ENCODE measurements at regions not wholly inside any gene's neighbourhood (a gene's known extent, or its start where the extent isn't known, plus 50 kb on each side); places are given as distances from the start of the nearest gene placed in this dataset.

DNA sequence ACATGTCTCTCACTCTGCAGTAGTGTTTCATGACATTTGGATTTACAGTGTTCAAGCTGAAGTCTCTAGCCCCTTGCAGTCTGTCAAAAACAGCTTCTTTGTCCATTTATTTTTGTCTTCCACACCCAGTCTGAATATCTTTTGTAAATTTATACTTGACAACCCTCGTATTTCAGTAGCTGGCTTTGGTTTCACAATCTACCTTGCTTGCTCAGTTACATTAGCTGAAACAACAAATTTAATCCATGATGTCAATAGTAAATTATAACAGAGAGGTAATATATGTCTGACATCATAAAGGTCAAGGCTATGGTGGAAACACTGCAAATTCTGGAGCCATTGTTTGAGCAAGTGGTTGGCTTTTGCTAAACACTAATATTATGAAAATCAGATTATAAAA is 328.7 kb downstream of the MTX2 start:
- no peak for DNase-seq
- no peak overlapping the region for H3K4me3 ChIP-seq (ENCODE audit: low read length)
- CTCF ChIA-PET: no interaction called here

GRCh38 chr2:176598351-176598750 is 329.1 kb downstream of the MTX2 start:
- Histone ChIP-seq H3K36me3 (ENCODE audit: low read depth, low read length) (no peaks in the 10 kb centered on the region), H3K27ac (ENCODE audit: low read length) (no peak overlapping the region), H3K9ac (ENCODE audit: low read length) (no peak overlapping the region), H3K27me3 (ENCODE audit: low read length) (no peaks in the 10 kb centered on the region), H3K9me3 (ENCODE audit: low read length) (no peaks in the 10 kb centered on the region), H3K9me2 (replicated peaks; ENCODE audit: low read length) (no peaks in the 10 kb centered on the region), H4K20me1 (ENCODE audit: low read length) (no peaks in the 10 kb centered on the region), H3K4me3 (ENCODE audit: low read length) (no peak overlapping the region), H3F3A (ENCODE audit: low read length, unreplicated experiment) (no peaks in the 10 kb centered on the region), H2AFZ (ENCODE audit: low read length) (no peak overlapping the region), H3K4me1 (ENCODE audit: insufficient read depth, low read length) (peaks cover 7% of the 10 kb centered on the region; the same call in 1 of the 2 replicates), H3K79me2 (ENCODE audit: low read length) (no peaks in the 10 kb centered on the region), H3K4me2 (ENCODE audit: low read length) (no peak overlapping the region)
- intact Hi-C loops (cut with micrococcal nuclease): no loop called here
- ChIA-PET POLR2A (ENCODE audit: unreplicated experiment) (no interaction called here), CTCF (no interaction called here)
- ATAC-seq: no peak
- no TSS peak for BruUV-seq (replicated peaks)
- DNase-seq: no peak
- TF ChIP-seq CTCF (conservative IDR thresholded peaks at IDR 0.05; ENCODE audit: low read depth, low read length) (no peak), EZH2 (IDR thresholded peaks at IDR 0.05; ENCODE audit: low read length, unreplicated experiment) (no peak), EZH2phosphoT487 (IDR thresholded peaks at IDR 0.05; ENCODE audit: borderline replicate concordance, low read length) (no peak)

More for the DNA sequence above, 328.7 kb downstream of the MTX2 start:
- no peak for TF ChIP-seq CTCF (conservative IDR thresholded peaks at IDR 0.05; ENCODE audit: low read depth, low read length)
- no peak for TF ChIP-seq EZH2phosphoT487 (IDR thresholded peaks at IDR 0.05; ENCODE audit: borderline replicate concordance, low read length)
- TF ChIP-seq EZH2 (IDR thresholded peaks at IDR 0.05; ENCODE audit: low read length, unreplicated experiment): no peak
- H2AFZ ChIP-seq (ENCODE audit: low read length): no peak overlapping the region
- no peaks in the 10 kb centered on the region for H3K79me2 ChIP-seq (ENCODE audit: low read length)
- POLR2A ChIA-PET (ENCODE audit: unreplicated experiment): no interaction called here
- ATAC-seq: no peak
- peaks cover 7% of the 10 kb centered on the region; the same call in 1 of the 2 replicates for H3K4me1 ChIP-seq (ENCODE audit: insufficient read depth, low read length)
- H3K36me3 ChIP-seq (ENCODE audit: low read depth, low read length): no peaks in the 10 kb centered on the region
- H3F3A ChIP-seq (ENCODE audit: low read length, unreplicated experiment): no peaks in the 10 kb centered on the region
- no peak overlapping the region for H3K27ac ChIP-seq (ENCODE audit: low read length)
- no peak overlapping the region for H3K9ac ChIP-seq (ENCODE audit: low read length)
- no peaks in the 10 kb centered on the region for H3K27me3 ChIP-seq (ENCODE audit: low read length)
- no peak overlapping the region for H3K4me2 ChIP-seq (ENCODE audit: low read length)
- no peaks in the 10 kb centered on the region for H3K9me3 ChIP-seq (ENCODE audit: low read length)
- H4K20me1 ChIP-seq (ENCODE audit: low read length): no peaks in the 10 kb centered on the region
- intact Hi-C loops (cut with micrococcal nuclease): no loop called here
- no peaks in the 10 kb centered on the region for H3K9me2 ChIP-seq (replicated peaks; ENCODE audit: low read length)
- BruUV-seq (replicated peaks): no TSS peak

DNA sequence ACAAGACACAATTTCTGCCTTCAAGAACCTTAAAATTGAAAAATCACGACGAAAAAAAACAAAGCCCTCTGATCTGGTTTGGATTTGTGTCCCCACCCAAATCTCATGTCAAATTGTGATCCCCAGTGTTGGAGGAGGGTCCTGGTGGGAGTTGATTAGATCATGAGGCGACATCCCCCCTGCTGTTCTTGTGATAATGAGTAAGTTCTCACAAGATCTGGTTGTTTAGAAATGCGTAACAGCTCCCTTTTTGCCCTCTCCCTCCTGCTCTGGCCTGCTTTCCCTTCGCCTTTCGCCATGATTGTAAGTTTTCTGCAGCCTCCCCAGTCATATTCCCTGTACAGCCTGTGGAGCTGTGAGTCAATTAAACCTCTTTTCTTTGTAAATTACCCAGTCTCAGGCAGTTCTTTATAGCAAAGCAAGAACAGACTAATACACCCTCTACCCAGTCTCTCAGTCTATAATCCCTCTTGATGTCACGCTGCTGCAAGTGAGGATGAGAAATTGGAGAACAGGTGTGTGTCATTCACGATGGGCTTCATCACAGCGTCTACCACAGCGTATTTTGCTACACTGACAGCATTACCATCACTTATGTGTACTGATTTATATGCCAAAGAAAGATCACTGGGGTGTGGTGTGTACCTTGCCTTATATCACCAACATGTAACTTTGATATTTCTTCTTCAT is 330.7 kb downstream of the MTX2 start:
- no peak for TF ChIP-seq EZH2phosphoT487 (IDR thresholded peaks at IDR 0.05; ENCODE audit: borderline replicate concordance, low read length)
- no peak for TF ChIP-seq CTCF (conservative IDR thresholded peaks at IDR 0.05; ENCODE audit: low read depth, low read length)
- TF ChIP-seq EZH2 (IDR thresholded peaks at IDR 0.05; ENCODE audit: low read length, unreplicated experiment): no peak
- BruUV-seq (replicated peaks): no TSS peak
- ATAC-seq: no peak

More for the DNA sequence above, 330.7 kb downstream of the MTX2 start:
- no peaks in the 10 kb centered on the region for H3K9me2 ChIP-seq (replicated peaks; ENCODE audit: low read length)
- no peak overlapping the region for H3K4me3 ChIP-seq (ENCODE audit: low read length)
- H4K20me1 ChIP-seq (ENCODE audit: low read length): no peaks in the 10 kb centered on the region
- H3K27me3 ChIP-seq (ENCODE audit: low read length): no peaks in the 10 kb centered on the region
- intact Hi-C loops (cut with micrococcal nuclease): no loop called here
- no peaks in the 10 kb centered on the region for H3K9me3 ChIP-seq (ENCODE audit: low read length)
- H3K79me2 ChIP-seq (ENCODE audit: low read length): no peaks in the 10 kb centered on the region
- no peak for DNase-seq
- no peaks in the 10 kb centered on the region for H3K36me3 ChIP-seq (ENCODE audit: low read depth, low read length)
- ChIA-PET POLR2A (ENCODE audit: unreplicated experiment) (no interaction called here), CTCF (no interaction called here)
- no peak overlapping the region for H3K4me2 ChIP-seq (ENCODE audit: low read length)
- H3K9ac ChIP-seq (ENCODE audit: low read length): no peak overlapping the region
- H2AFZ ChIP-seq (ENCODE audit: low read length): no peak overlapping the region
- H3K27ac ChIP-seq (ENCODE audit: low read length): no peak overlapping the region
- no peaks in the 10 kb centered on the region for H3F3A ChIP-seq (ENCODE audit: low read length, unreplicated experiment)
- H3K4me1 ChIP-seq (ENCODE audit: insufficient read depth, low read length): peaks cover 7% of the 10 kb centered on the region; the same call in 1 of the 2 replicates
